WERI-Rb-1 (cell line): ENCODE measurements at regions not wholly inside any gene's neighbourhood (a gene's known extent, or its start where the extent isn't known, plus 50 kb on each side); places are given as distances from the start of the nearest gene placed in this dataset.

Source experiments
- DNase-seq: peaks from one replicate; pipeline ENCODE4 v3.0.0-alpha.2; 2020
- H3K27ac ChIP-seq: fragments of 250-450 bp; sonication (Bioruptor Pico); 2 replicates; pipeline ENCODE4 v1.5.1; 2020; ENCODE audit warnings: mild to moderate bottlenecking, moderate library complexity
- H3K27me3 ChIP-seq: fragments of 250-450 bp; sonication (Bioruptor Pico); 2 replicates; pipeline ENCODE4 v1.5.1; 2021; ENCODE audit warnings: mild to moderate bottlenecking, low read depth, moderate library complexity; ENCODE audit not compliant: insufficient read depth, severe bottlenecking
- H3K36me3 ChIP-seq: fragments of 250-450 bp; sonication (Bioruptor Pico); 2 replicates; pipeline ENCODE4 v1.5.1; 2020; ENCODE audit warnings: mild to moderate bottlenecking, moderate library complexity
- H3K4me3 ChIP-seq: 2 replicates; pipeline ENCODE4 v1.5.1; 2011; ENCODE audit warnings: low read depth, mild to moderate bottlenecking, control low read depth, low read length
- H3K9me3 ChIP-seq: fragments of 250-450 bp; sonication (Bioruptor Pico); 2 replicates; pipeline ENCODE4 v1.5.1; 2021; ENCODE audit warnings: mild to moderate bottlenecking, moderate library complexity; ENCODE audit not compliant: severe bottlenecking
- CTCF ChIP-seq: IDR thresholded peaks from 2 replicates; pipeline ENCODE4 v1.5.1; 2011; ENCODE audit warnings: low read depth, mild to moderate bottlenecking, control low read depth, inconsistent platforms, low read length

GRCh38 chr2:7971841-7972240 is 710.0 kb upstream of the ID2 start:
- H3K36me3 ChIP-seq, result no peaks in the 10 kb centered on the region
- no peak for DNase-seq
- H3K27ac ChIP-seq, result no peak overlapping the region
- no peaks in the 10 kb centered on the region for H3K9me3 ChIP-seq
- TF ChIP-seq CTCF, result no peak
- no peaks in the 10 kb centered on the region for H3K27me3 ChIP-seq
- no peak overlapping the region for H3K4me3 ChIP-seq

GRCh38 chr2:7972670-7973069 is 709.2 kb upstream of the ID2 start:
- H3K27me3 ChIP-seq, result no peaks in the 10 kb centered on the region

GRCh38 chr2:7973801-7974480 is 707.9 kb upstream of the ID2 start:
- no peak for DNase-seq
- Histone ChIP-seq H3K27me3 (no peaks in the 10 kb centered on the region), H3K4me3 (no peak overlapping the region), H3K27ac (no peak overlapping the region), H3K36me3 (no peaks in the 10 kb centered on the region), H3K9me3 (no peaks in the 10 kb centered on the region)
- TF ChIP-seq CTCF, result no peak

More at GRCh38 chr2:7972670-7973069, 709.2 kb upstream of the ID2 start:
- TF ChIP-seq CTCF, result no peak
- DNase-seq, result no peak
- H3K9me3 ChIP-seq, result no peaks in the 10 kb centered on the region
- H3K36me3 ChIP-seq, result no peaks in the 10 kb centered on the region
- no peak overlapping the region for H3K4me3 ChIP-seq
- no peak overlapping the region for H3K27ac ChIP-seq

GRCh38 chr2:7974936-7975335 is 706.9 kb upstream of the ID2 start:
- Histone ChIP-seq H3K27ac (no peak overlapping the region), H3K9me3 (no peaks in the 10 kb centered on the region), H3K27me3 (no peaks in the 10 kb centered on the region), H3K36me3 (no peaks in the 10 kb centered on the region), H3K4me3 (no peak overlapping the region)
- no peak for TF ChIP-seq CTCF
- DNase-seq, result no peak

- Histone ChIP-seq H3K27me3 (no peaks in the 10 kb centered on the region), H3K4me3 (no peak overlapping the region), H3K27ac (no peak overlapping the region), H3K9me3 (no peaks in the 10 kb centered on the region), H3K36me3 (no peaks in the 10 kb centered on the region)
- DNase-seq, result no peak
- TF ChIP-seq CTCF, result no peak
Observed at GRCh38 chr2:7976206-7976605, 705.6 kb upstream of the ID2 start.

- TF ChIP-seq CTCF, result no peak
- no peaks in the 10 kb centered on the region for H3K9me3 ChIP-seq
- no peak overlapping the region for H3K27ac ChIP-seq
- no peaks in the 10 kb centered on the region for H3K36me3 ChIP-seq
- H3K4me3 ChIP-seq, result no peak overlapping the region
- DNase-seq, result no peak
- H3K27me3 ChIP-seq, result no peaks in the 10 kb centered on the region
Observed at GRCh38 chr2:7977981-7978380, 703.9 kb upstream of the ID2 start.
